Globus pallidus (tissue), 1 donor: ENCODE measurements at regions not wholly inside any gene's neighbourhood (a gene's known extent, or its start where the extent isn't known, plus 50 kb on each side); places are given as distances from the start of the nearest gene placed in this dataset.
A peak's percentile ranks its signal among the peaks of the same experiment; 100 is the strongest.
"Not testable (repeated sequence)": the region's sequence is repeated elsewhere in the genome, so short reads cannot be mapped to it uniquely, and the experiment has no call there.

Source experiments
- DNase-seq: peaks from one replicate; pipeline ENCODE4 v3.0.0-alpha.2; 2015; ENCODE audit warnings: low spot score

- no peak for DNase-seq
Measured at GRCh38 chr5:28685794-28686193, 1647.4 kb upstream of the CDH9 start.

GRCh38 chr5:28678899-28679298 is 1640.5 kb upstream of the CDH9 start:
- DNase-seq: no peak

- DNase-seq: no peak
Measured at GRCh38 chr5:28666110-28666509, 1627.7 kb upstream of the CDH9 start.

DNA sequence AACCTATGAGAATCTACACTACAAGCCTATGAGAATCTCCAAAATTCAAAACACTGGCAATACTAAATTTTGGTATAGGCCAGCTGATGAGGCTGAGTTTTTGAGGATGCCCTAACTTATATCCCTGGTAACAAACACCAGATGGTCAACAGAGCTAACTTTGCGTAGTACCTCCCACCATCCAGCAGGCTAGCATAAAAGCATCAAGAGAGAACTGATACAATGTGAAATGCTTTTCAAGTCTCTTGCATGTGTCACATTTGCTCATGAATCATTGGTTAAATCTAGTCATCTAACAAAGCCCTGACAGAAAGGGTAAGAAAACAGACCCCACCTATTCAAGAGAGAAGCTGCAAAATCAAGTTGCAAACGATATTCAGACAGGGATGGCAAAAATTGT is 1609.7 kb upstream of the CDH9 start:
- no peak for DNase-seq

DNA sequence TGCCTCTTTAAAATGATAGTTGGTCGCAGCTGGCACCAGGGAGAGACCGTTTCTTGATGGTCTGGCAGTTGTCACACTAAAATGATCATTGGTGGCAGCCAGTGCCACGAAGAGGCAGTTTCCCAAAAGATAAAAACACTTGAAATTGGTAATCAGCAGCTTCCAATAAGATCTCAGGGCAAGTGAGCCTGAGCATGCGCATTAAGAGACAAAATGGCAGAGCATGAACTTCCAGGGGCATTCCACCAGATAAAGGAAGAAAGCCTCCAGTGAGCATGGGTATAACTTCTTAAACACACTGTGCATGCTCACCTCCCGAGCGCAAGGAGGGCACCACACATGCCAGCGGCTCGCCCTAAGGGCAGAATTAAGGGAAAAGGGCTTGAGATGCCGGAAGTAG is 1594.2 kb upstream of the CDH9 start:
- DNase-seq: no peak

DNA sequence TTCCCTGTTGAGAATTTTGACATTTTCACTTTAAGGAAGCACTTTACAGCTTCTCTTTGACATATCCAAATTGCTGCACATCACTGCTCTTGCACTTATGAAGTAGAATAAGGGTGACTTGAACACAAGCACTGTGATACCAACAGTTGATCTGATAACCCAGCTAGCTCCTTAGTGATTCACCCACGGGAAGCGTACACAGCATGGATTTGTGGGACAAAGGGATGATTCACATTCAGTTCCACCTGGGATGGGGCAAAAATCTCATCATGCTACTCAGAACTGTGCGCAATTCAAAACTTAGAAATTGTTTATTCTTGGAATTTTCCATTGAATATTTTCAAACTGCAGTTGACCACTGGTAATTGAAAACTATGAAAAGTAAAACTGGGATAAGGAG is 1565.5 kb upstream of the CDH9 start:
- DNase-seq: no peak

GRCh38 chr5:28602429-28602828 is 1564.0 kb upstream of the CDH9 start:
- DNase-seq: no peak

- DNase-seq: not testable (repeated sequence)
Measured at GRCh38 chr5:28596707-28597106, 1558.3 kb upstream of the CDH9 start.

DNA sequence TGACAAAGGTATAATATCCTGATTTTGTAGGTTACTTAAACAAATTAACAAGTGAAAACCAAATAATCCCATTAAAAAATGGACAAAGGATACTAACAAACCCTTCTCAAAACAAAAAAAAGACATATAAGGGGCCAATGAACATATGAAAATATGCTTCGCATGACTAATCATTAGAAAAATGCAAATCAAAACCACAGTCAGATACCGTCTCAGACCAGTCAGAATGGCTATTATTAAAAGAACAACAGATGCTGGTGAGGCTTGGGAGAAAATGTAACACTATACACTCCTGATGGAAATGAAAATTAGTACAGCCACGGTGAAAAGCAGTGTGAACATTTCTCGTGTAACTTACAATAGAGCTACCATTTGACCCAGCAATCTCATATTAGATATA is 1542.2 kb upstream of the CDH9 start:
- no peak for DNase-seq

GRCh38 chr5:28576022-28576421 is 1537.6 kb upstream of the CDH9 start:
- DNase-seq: no peak

- no peak for DNase-seq
Measured at GRCh38 chr5:28575368-28575767, 1537.0 kb upstream of the CDH9 start.

DNA sequence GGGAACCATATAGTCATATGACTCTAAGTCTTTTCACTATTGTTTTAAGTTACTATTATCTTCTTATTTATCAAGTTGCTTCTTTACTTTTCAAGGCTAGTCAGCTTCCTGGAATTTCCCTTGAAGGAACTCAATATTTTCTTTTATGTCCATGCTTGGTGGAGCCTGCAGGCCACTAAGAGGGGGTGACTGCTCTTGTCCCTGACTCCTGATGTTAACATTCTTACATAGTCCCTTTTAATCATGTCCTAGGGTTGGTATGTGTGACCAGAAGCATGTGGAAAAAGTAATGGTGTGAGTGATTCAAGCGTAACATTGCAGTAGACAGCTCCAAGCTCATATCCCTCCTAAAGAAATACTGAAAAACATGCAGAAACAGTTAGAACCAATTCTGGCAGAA is 1536.2 kb upstream of the CDH9 start:
- DNase-seq: no peak

GRCh38 chr5:28567048-28567447 is 1528.7 kb upstream of the CDH9 start:
- DNase-seq: no peak

DNA sequence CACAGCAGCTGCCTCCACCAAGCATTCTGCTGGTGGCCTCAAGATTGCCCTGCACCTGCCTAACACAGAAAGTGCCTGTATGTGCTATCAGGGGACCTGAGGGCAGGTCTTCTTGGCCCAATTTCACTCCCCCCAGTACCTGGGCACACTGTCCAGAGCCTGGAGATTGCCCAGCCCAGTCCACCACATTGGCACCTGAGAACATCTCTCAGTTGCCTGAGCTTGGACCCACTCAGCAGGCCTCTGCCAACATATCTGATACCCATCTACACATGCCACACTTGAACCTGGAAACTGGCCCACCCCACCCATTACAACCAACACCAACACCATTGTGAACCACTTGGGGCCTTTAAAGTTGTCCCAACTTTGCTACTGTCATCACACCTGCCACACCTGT is 1523.1 kb upstream of the CDH9 start:
- DNase-seq: no peak

DNA sequence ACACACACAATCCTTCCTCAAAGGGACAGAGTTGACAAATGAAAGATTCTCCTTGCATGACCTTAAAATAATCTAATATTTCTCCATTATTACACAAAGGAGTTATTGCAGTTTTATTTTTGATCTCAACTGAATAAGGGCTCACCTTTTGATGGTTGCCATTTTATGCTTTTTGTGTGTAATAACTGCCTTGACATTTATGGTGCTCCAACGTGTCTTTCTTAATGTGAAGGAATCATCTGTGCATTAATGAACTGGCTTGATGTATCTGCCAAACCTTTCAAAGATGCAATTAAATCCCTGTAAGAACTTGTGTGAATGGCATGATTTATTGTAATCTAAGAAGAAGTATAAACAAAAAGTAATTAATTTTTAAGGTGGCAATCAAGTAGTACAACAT is 1519.8 kb upstream of the CDH9 start:
- no peak for DNase-seq

- no peak for DNase-seq
Measured at GRCh38 chr5:28557114-28557513, 1518.7 kb upstream of the CDH9 start.

DNA sequence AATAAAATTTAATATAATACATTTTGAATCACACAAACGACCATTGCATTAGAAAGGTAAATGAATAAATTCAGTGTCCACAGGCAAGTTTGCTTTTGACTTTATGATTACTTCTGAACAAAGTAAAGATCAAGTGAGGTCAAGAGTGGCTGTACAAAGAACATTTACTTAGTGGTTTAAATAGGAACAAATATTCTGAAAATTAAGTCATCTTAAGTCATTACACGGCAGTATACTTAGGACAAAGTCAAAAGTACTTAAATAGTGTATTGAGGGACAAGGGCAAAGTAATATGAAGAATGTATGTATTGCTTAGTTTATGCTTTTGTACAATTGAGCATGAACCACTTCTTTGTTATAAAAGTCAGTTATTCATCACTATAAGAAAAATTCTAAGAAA is 1511.2 kb upstream of the CDH9 start:
- no peak for DNase-seq

DNA sequence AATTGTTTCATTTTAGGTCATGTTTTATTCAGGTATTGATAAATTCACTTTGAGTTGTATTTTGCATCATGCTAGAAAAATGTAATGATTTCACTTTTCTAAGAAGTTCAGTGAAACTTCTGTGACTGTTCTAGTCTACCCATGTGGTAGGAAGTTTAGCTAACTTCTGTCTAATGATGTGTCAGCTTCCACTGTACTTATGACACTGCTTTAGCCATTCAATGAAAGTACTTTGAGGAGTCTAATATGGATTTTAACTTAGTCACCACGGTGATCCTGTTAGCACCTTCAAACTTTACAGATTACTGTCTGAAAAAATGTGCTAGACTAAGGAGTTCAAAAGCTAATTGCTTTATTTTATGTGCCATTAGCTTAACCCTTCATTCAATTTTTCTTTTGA is 1510.5 kb upstream of the CDH9 start:
- no peak for DNase-seq

GRCh38 chr5:28544501-28544900 is 1506.1 kb upstream of the CDH9 start:
- no peak for DNase-seq

GRCh38 chr5:28543473-28544098 is 1505.2 kb upstream of the CDH9 start:
- DNase-seq: no peak

- no peak for DNase-seq
Measured at GRCh38 chr5:28542987-28543386, 1504.6 kb upstream of the CDH9 start.

DNA sequence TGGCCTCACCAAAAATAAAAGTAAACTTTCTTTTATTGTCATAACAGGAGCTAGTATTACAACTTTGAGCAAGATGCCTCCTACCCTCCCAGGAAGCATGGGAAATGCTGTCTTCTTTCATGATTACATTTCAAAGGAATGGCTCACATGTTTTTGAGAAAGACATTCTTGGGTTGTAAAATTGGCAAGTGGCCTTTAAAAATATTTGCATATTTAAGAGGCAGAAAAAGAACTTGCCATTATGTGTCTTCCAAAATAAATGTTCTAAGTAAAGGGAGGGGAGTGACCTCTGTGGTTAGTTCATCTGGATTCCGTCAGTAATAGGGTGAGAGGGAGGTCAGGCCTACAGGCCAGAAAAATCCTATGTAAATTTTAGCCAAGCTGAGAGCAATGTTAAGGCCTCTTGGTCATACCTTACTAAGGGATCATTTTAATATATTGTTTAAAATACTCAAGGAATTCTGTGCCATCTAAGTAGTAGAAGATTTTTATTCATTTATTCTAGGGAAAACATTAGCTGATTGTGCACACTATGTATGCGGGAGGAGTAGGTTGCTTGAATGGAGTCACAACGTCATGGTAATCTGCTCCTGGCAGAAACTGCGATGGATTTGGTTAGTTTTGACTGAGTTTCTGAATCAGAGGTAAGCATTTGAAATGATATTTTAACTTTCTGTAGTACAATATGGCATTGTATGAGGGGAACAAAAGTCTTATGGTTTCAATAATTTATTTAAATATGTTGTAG is 1485.7 kb upstream of the CDH9 start:
- peak; percentile 10 for DNase-seq

DNA sequence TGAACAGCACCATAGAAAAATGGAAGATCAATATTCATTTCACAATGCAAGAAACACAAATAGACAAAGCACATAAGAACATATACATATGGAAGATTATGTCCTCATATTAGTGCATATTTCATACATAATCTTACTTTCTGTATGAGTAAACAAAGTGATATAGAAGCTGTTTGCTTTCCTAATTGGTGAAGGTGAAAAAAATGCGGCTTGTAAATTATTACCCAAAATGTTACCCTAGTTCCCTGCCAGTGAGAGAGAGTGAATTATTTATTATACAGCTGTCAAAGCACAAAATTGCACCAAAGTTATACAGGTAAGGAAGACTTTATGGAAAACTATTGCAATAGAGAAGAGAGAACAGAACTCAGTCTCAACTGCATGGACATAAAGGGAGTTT is 1485.0 kb upstream of the CDH9 start:
- no peak for DNase-seq

- DNase-seq: no peak
Measured at GRCh38 chr5:28517691-28518090, 1479.3 kb upstream of the CDH9 start.
